GM23338 (cell line): ENCODE measurements at regions not wholly inside any gene's neighbourhood (a gene's known extent, or its start where the extent isn't known, plus 50 kb on each side); places are given as distances from the start of the nearest gene placed in this dataset.

Experiments used
- ATAC-seq: fragments of 200-7000 bp; cut with Tn5 transposase; 3 replicates; pipeline ENCODE4 v1.9.1; 2020
- DNase-seq: peaks from one replicate; pipeline ENCODE4 v3.0.0-alpha.2; 2015; ENCODE audit warnings: low spot score
- H2AFZ ChIP-seq: fragments of 200-600 bp; sonication (generic); 2 replicates; pipeline ENCODE4 v1.8.0; 2016; ENCODE audit warnings: antibody characterized with exemption, mild to moderate bottlenecking, moderate library complexity
- H3F3A ChIP-seq: fragments of 200-600 bp; sonication (generic); replicated peaks from 2 replicates; pipeline ENCODE4 v1.8.0; 2017; ENCODE audit warnings: antibody characterized with exemption, mixed run types, low read depth
- H3K27ac ChIP-seq: fragments of 200-600 bp; sonication (generic); 2 replicates; pipeline ENCODE4 v1.6.1; 2016; ENCODE audit warnings: low read depth
- H3K27me3 ChIP-seq: fragments of 200-600 bp; sonication (generic); 2 replicates; pipeline ENCODE4 v1.8.0; 2016; ENCODE audit warnings: mild to moderate bottlenecking, mixed run types, moderate library complexity; ENCODE audit not compliant: insufficient read depth
- H3K36me3 ChIP-seq: fragments of 200-600 bp; sonication (generic); 2 replicates; pipeline ENCODE4 v1.8.0; 2016; ENCODE audit warnings: mild to moderate bottlenecking; ENCODE audit not compliant: insufficient read depth
- H3K4me1 ChIP-seq: fragments of 200-600 bp; sonication (generic); 2 replicates; pipeline ENCODE4 v1.8.0; 2016; ENCODE audit warnings: mild to moderate bottlenecking, moderate library complexity; ENCODE audit not compliant: insufficient read depth
- H3K4me2 ChIP-seq: fragments of 200-600 bp; sonication (generic); 2 replicates; pipeline ENCODE4 v1.7.1; 2017; ENCODE audit warnings: mixed run types
- H3K4me3 ChIP-seq: fragments of 200-600 bp; sonication (generic); 2 replicates; pipeline ENCODE4 v1.6.1; 2016; ENCODE audit warnings: mixed run types
- H3K79me2 ChIP-seq: fragments of 200-600 bp; sonication (generic); replicated peaks from 2 replicates; pipeline ENCODE4 v1.8.0; 2017; ENCODE audit warnings: mild to moderate bottlenecking; ENCODE audit not compliant: insufficient read depth
- H3K9me2 ChIP-seq: fragments of 200-600 bp; sonication (generic); 2 replicates; pipeline ENCODE4 v1.8.0; 2017; ENCODE audit not compliant: insufficient read depth
- H4K20me1 ChIP-seq: fragments of 200-600 bp; sonication (generic); replicated peaks from 2 replicates; pipeline ENCODE4 v1.8.0; 2017; ENCODE audit warnings: mild to moderate bottlenecking; ENCODE audit not compliant: insufficient read depth
- H3K27ac Mint-ChIP-seq: 2 replicates; pipeline ENCODE4 v1.8.0; 2020; ENCODE audit warnings: inconsistent platforms, mild to moderate bottlenecking, moderate library complexity, mixed read lengths
- H3K27me3 Mint-ChIP-seq: 3 replicates; pipeline ENCODE4 v1.8.0; 2022; ENCODE audit warnings: low read depth, mild to moderate bottlenecking, moderate library complexity, mixed read lengths, inconsistent platforms; ENCODE audit not compliant: insufficient read depth, poor library complexity
- H3K36me3 Mint-ChIP-seq: 3 replicates; pipeline ENCODE4 v1.8.0; 2021; ENCODE audit warnings: low read depth, mild to moderate bottlenecking, inconsistent platforms, moderate library complexity, mixed read lengths
- H3K4me1 Mint-ChIP-seq: 3 replicates; pipeline ENCODE4 v1.8.0; 2020; ENCODE audit warnings: mild to moderate bottlenecking, inconsistent platforms, mixed read lengths
- H3K4me3 Mint-ChIP-seq: 3 replicates; pipeline ENCODE4 v1.8.0; 2021; ENCODE audit warnings: moderate library complexity, mild to moderate bottlenecking, inconsistent platforms, mixed read lengths
- H3K9me3 Mint-ChIP-seq: 3 replicates; pipeline ENCODE4 v1.8.0; 2020; ENCODE audit warnings: moderate library complexity, mild to moderate bottlenecking, inconsistent platforms, mixed read lengths
- EZH2 ChIP-seq: fragments of 200-600 bp; sonication (generic); IDR thresholded peaks from one replicate; pipeline ENCODE4 v1.8.0; 2017; ENCODE audit warnings: antibody characterized with exemption, mild to moderate bottlenecking, low read depth; ENCODE audit not compliant: unreplicated experiment
- NANOG ChIP-seq: IDR thresholded peaks from 2 replicates; pipeline ENCODE4 v1.6.1; 2016; ENCODE audit warnings: antibody characterized with exemption, borderline replicate concordance
- STAT1 ChIP-seq: IDR thresholded peaks from one replicate; pipeline ENCODE4 v1.6.1; 2016; ENCODE audit warnings: antibody characterized with exemption; ENCODE audit not compliant: unreplicated experiment
- ZNF114 ChIP-seq: fragments of 250-450 bp; sonication (Bioruptor Pico); IDR thresholded peaks from 2 replicates; pipeline ENCODE4 v1.5.0; 2020; ENCODE audit warnings: mild to moderate bottlenecking, moderate library complexity
- ZNF331 ChIP-seq: fragments of 250-450 bp; sonication (Bioruptor Pico); IDR thresholded peaks from 2 replicates; pipeline ENCODE4 v1.5.0; 2020; ENCODE audit warnings: low read depth, mild to moderate bottlenecking, moderate library complexity
- ZNF462 ChIP-seq: fragments of 250-450 bp; sonication (Bioruptor Pico); IDR thresholded peaks from 2 replicates; pipeline ENCODE4 v1.5.0; 2020; ENCODE audit warnings: mild to moderate bottlenecking, moderate library complexity
- TF ChIP-seq, protein P1 (sequence below), 2 experiments: fragments of 200-600 bp in 1 of 2; sonication (generic) in 1 of 2; conservative IDR thresholded peaks; 2 replicates each; pipeline versions ENCODE4 v1.5.1 to v1.6.1; 2016 to 2017; ENCODE audit warnings: antibody characterized with exemption in 2 of 2, low read depth in 2 of 2, mild to moderate bottlenecking in 2 of 2, moderate library complexity in 1 of 2
- TF ChIP-seq, protein P2 (sequence below): IDR thresholded peaks from 2 replicates; pipeline ENCODE4 v1.6.1; 2016; ENCODE audit warnings: antibody characterized with exemption
- TF ChIP-seq, protein P3 (sequence below): IDR thresholded peaks from one replicate; pipeline ENCODE4 v1.6.1; 2018; ENCODE audit warnings: antibody characterized with exemption; ENCODE audit not compliant: unreplicated experiment

GRCh38 chr10:90227786-90228185, 526.4 kb downstream of the KIF20B start:
- H3K4me1 ChIP-seq: no peaks in the 10 kb centered on the region
- TF ChIP-seq STAT1 (no peak), ZNF462 (no peak), EZH2 (no peak), ZNF114 (CRISPR knock-in tag) (no peak), ZNF331 (CRISPR knock-in tag) (no peak), NANOG (no peak)
- TF ChIP-seq, protein P1, sequence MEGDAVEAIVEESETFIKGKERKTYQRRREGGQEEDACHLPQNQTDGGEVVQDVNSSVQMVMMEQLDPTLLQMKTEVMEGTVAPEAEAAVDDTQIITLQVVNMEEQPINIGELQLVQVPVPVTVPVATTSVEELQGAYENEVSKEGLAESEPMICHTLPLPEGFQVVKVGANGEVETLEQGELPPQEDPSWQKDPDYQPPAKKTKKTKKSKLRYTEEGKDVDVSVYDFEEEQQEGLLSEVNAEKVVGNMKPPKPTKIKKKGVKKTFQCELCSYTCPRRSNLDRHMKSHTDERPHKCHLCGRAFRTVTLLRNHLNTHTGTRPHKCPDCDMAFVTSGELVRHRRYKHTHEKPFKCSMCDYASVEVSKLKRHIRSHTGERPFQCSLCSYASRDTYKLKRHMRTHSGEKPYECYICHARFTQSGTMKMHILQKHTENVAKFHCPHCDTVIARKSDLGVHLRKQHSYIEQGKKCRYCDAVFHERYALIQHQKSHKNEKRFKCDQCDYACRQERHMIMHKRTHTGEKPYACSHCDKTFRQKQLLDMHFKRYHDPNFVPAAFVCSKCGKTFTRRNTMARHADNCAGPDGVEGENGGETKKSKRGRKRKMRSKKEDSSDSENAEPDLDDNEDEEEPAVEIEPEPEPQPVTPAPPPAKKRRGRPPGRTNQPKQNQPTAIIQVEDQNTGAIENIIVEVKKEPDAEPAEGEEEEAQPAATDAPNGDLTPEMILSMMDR (conservative IDR thresholded peaks at IDR 0.05; ENCODE audit: low read depth in 2 of 2): no peak
- TF ChIP-seq, protein P2, sequence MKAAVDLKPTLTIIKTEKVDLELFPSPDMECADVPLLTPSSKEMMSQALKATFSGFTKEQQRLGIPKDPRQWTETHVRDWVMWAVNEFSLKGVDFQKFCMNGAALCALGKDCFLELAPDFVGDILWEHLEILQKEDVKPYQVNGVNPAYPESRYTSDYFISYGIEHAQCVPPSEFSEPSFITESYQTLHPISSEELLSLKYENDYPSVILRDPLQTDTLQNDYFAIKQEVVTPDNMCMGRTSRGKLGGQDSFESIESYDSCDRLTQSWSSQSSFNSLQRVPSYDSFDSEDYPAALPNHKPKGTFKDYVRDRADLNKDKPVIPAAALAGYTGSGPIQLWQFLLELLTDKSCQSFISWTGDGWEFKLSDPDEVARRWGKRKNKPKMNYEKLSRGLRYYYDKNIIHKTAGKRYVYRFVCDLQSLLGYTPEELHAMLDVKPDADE: no peak
- TF ChIP-seq, protein P3, sequence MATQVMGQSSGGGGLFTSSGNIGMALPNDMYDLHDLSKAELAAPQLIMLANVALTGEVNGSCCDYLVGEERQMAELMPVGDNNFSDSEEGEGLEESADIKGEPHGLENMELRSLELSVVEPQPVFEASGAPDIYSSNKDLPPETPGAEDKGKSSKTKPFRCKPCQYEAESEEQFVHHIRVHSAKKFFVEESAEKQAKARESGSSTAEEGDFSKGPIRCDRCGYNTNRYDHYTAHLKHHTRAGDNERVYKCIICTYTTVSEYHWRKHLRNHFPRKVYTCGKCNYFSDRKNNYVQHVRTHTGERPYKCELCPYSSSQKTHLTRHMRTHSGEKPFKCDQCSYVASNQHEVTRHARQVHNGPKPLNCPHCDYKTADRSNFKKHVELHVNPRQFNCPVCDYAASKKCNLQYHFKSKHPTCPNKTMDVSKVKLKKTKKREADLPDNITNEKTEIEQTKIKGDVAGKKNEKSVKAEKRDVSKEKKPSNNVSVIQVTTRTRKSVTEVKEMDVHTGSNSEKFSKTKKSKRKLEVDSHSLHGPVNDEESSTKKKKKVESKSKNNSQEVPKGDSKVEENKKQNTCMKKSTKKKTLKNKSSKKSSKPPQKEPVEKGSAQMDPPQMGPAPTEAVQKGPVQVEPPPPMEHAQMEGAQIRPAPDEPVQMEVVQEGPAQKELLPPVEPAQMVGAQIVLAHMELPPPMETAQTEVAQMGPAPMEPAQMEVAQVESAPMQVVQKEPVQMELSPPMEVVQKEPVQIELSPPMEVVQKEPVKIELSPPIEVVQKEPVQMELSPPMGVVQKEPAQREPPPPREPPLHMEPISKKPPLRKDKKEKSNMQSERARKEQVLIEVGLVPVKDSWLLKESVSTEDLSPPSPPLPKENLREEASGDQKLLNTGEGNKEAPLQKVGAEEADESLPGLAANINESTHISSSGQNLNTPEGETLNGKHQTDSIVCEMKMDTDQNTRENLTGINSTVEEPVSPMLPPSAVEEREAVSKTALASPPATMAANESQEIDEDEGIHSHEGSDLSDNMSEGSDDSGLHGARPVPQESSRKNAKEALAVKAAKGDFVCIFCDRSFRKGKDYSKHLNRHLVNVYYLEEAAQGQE: no peak
- no peaks in the 10 kb centered on the region for H4K20me1 ChIP-seq
- DNase-seq (no peak), ATAC-seq (no peak)
- H3K4me3 Mint-ChIP-seq: no peak overlapping the region
- no peaks in the 10 kb centered on the region for H3K36me3 ChIP-seq
- no peak overlapping the region for H3K4me2 ChIP-seq
- H3K79me2 ChIP-seq: no peaks in the 10 kb centered on the region
- H3K9me2 ChIP-seq: peaks cover 5% of the 10 kb centered on the region
- H3K27ac Mint-ChIP-seq: no peak overlapping the region
- H3K4me1 Mint-ChIP-seq: no peaks in the 10 kb centered on the region
- H3K27ac ChIP-seq: no peak overlapping the region
- H2AFZ ChIP-seq: no peak overlapping the region
- H3K4me3 ChIP-seq: no peak overlapping the region
- H3K9me3 Mint-ChIP-seq: no peaks in the 10 kb centered on the region; the same call in 2 of the 3 replicates
- H3K36me3 Mint-ChIP-seq: no peaks in the 10 kb centered on the region
- H3F3A ChIP-seq: no peaks in the 10 kb centered on the region
- H3K27me3 Mint-ChIP-seq: peaks cover 3% of the 10 kb centered on the region
- no peaks in the 10 kb centered on the region for H3K27me3 ChIP-seq
